Activated CD4-positive, alpha-beta T cell treated with anti-CD3 and anti-CD28 coated beads for 48 hours (primary cell): ENCODE measurements at regions not wholly inside any gene's neighbourhood (a gene's known extent, or its start where the extent isn't known, plus 50 kb on each side); places are given as distances from the start of the nearest gene placed in this dataset.

Experiments used
- DNase-seq: peaks from one replicate; pipeline ENCODE4 v3.0.0-alpha.2; 2020

DNA sequence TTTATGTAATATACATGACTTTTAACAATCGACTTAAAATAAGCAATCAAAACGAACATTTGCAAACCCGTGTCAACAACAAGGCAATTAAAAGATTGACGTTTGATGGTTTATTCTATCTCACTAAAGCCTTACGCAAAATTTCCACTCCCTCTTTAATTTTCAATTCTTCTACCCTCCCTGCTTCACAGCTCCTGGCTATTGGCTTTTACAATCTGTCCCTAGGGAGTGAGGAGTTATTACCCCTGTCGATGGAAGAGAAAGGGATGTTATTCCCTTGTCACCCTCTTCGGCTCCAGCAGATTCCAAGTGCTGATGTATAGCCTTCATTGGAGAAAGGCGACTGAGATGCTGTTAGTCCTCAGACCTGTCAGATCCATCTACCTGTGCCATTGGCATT is 161.3 kb downstream of the ZNF281 start:
- DNase-seq = no peak

DNA sequence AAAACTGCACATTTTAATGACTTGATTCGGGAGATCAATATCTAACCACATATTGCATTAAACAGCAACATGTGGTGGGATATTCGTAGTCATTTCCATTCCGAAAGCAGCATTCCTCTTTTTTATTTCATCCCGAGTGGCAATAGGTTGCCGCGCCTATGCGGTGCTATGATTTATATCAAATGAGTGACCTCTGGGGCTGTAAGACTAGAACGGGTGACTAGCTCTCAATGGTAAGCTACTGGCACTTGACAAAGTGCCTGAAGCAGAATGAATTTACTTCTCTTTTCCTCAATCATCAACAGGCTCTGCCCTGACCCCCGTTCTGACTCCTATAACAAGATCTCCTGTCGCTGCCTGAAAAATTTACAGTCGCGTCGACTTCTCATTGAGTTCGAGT is 162.3 kb downstream of the ZNF281 start:
- no peak for DNase-seq

DNA sequence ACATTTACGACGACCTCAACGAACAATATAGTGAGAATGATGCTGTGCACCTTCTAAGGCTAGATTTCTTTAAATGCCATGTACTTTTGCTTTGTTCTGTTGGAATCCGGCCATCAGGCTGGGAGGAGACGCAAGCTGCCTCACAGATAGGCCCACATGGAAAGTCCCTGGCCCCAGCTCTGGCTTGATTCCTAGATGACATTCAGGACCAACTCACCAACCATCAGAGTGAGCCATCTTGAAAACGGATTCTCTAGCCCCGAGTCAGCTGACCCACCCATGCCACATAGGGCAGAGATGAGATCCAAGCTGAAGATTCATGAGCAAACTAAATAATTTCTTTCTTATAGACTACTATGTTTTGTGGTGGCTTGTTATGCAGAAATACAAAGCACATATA is 164.4 kb downstream of the ZNF281 start:
- DNase-seq = no peak

DNA sequence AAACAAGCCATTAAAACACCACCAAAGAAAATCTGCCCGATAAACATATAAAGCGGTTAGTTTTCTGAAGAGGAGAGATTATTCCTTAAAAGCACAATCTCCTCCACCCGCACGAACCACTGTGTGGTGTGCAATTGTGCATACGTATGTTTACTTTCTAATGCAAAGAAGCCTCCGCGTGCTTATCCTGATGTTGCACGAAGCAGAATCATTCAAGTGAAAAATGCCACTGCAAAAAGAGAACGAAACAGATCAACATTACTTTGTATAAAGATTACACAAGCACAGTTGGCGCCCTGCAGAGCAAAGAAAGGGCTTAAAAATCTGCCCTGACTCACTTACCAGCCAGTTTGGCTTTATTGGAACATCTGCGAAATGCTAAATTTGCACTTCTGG is 166.8 kb downstream of the ZNF281 start:
- no peak for DNase-seq

DNA sequence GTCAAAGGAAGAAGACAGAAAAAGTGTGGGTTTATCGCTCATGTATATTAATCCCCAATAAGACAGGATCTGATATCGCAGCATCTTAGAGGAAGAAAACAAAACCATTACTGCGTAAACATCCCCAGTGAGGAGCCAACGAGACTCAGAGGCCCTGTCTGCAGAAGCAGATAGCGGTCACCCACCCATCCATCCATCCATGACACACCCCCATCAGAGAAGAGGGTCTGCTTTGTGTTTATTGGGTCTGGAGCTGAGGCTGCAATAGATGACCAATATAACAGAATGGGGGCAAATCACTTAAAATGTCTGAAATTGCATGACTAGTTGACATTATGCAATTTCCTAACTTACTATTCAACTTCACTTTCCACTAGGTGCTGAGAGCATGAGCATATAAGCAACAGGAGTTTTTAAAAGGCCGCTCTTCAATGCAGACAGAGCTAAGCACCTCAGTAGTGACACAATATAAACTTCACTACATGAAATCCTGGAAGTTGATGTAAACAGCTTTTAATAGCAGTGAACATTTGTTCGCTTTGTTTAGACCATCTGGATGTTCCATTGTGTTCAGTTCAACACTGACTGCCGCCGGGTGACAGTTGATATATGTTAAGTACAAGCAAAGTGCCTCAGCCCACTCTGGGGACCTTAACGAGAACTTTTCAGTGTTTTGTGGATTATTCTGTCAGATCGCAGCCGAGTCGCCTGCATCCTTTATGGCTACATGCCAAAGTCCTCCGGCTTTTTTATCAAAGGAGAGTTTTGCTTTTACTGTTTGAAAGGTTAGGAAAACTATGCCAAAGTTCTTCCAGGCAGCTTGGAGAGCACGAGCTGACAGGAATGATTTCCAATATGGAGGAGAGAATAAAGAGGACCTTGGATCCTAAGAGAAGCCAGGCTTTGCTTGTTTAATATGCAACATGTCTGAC is 167.5 kb downstream of the ZNF281 start:
- DNase-seq = no peak

DNA sequence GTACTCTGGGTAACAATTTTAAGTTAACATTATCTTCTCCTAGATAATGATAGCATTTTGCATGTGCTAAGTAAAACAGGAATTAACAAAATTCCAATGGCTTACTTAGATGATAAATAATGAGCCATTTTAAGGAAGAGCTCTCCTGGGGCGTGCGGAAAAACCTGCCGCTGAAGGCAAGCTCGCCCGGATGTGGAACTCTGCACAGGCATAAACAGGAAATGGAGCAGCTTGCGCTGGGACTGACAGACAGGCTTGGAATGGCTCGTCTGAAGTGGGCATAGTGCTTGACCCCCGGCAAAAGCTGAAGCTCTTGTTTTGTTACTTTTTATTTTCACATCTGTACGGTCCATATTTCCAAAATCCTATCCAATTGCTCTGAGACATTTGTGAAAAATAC is 169.2 kb downstream of the ZNF281 start:
- no peak for DNase-seq

DNA sequence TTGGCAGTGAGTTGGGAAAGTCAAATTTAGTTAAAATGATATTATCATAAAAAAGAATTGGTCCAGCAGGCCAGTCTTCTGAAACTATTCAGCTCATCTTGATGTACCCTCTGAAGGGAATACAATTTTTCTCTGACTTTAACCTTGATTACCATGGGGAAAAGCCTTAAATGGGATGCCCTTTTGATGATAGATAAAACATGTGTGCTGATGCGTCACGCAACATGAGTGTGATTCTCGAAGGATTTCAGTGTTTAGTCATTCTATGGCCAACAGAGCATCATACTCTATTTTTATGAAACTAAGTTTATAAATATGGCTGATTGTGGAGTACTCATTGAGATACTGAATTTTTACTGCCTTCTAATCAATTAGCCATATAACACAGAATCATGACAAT is 171.5 kb downstream of the ZNF281 start:
- no peak for DNase-seq

DNA sequence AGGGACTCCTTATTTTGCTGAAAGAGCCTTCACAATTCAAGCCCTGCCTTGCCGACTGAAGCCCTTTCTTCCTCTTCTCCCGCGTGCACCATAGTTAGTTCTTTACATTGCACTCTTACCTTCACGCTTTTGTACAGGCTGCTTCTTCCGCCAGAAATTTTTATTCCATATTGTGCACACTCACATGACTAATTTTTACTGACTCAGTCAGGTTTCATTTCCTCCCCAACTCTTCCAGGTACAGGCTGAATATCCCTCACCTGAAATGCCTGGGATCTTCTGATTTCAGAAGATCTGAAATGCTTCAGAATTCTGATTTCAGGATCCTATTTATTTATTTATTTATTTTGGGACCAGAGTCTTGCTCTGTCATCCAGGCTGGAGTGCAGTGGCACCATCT is 172.8 kb downstream of the ZNF281 start:
- no peak for DNase-seq

DNA sequence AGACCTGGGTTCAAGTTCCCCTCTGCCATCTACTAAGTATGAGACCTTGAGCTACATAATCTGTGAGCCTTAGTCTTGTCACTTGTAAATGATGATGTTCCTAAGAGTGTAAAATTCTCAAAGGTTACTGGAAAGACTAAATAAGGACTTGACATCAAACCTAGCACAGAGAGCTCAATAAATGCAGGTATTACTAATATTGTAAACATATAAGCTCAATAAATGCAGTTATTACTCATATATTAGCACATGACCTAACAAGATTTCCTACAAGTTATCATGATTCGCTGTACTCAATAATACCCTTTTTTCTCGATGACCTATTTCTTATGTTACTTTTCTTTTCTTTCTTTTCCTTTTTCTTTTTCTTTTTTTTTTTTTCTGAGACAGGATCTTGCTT is 174.9 kb downstream of the ZNF281 start:
- DNase-seq = no peak

DNA sequence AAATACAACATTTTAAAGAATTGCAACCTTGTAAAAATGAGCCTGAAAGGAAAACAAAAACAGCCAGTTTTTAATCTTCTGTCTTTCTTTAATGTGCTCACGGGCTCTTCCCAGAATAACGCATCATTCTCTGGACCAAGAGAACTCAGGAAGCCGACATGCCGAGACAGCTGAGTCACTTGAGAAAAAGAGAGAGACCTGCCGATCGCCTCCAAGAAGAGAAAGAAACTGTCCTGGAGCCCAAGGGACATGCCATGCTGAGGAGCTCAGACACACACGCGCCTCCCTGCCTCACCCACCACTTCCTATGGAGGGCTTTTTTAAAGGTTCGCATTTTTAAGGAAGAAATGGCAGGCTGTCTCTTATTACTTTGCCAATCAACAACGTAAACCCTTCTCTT is 176.4 kb downstream of the ZNF281 start:
- DNase-seq = no peak

DNA sequence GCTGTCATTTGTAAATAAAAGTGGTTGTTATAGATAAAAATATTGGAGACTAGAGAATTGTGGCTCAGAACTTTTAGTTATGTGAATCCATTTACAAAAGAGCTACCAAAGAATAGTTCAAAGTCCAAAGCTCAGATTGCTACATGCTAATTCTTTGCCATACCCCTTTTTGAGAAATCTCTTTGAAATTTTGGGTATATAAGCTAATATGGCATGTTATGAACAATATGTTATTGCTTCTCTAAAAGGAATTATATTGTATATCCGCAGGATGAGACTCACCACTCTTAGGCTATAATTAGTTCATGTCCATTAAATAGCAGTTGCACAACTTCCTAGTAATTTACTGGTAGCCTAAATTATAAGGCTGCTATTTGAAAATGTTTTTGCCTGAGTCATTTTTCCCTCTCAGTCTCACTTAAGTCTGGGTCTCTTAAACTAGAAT is 178.0 kb downstream of the ZNF281 start:
- no peak for DNase-seq

DNA sequence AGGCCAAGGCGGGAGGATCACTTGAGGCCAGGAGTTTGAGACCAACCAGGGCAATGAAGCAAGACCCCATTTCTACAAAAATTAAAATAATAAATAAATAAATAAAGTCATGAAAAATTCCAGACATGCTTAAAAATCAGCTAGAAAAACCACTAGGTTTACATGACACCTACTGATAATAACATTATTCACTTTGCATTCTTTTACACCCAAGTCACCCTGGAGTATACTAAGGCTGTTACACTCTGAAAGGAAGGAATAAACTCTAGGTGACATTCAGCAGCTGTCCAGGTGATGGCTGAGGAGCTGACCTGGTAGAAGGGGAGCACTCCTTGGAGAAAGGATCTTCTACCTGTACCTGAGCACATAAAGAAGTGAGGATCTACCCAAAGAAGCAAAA is 179.2 kb downstream of the ZNF281 start:
- no peak for DNase-seq

DNA sequence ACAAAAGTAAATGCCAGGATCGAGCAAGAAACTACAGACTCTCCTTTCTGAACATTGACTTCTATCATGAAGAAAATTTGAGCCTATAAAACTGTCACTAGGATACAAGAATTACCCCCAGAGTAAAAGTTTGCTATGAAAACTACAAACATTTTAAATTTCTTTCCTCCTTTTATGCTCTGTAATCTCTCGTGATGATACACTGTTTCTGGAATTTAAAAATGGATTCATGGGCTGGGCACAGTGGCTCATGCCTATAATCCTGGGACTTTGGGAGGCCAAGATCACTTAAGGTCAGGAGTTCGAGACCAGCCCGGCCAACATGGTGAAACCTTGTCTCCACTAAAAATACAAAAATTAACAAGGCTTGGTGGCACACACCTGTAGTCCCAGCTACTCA is 181.3 kb downstream of the ZNF281 start:
- DNase-seq = no peak

DNA sequence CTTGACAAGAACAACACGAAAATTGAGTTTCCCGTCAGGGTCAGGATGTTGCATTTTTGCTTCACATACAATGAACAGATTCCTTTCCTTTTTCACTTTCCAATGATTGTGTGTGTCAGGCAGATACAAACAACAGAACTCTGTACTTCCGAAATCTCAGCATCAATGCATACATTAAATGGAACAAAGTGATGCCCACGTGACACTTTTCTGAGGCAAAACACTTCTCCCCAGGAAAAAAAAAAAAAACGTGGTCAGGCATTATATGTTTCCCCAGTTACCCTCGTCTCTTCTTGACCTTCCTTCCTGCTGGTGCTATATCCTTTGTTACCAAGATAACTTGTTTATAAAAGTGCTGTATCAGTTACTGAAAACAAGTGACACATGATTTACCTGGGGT is 181.8 kb downstream of the ZNF281 start:
- no peak for DNase-seq
